ENCODE measurements at regions not wholly inside any gene's neighbourhood (a gene's known extent, or its start where the extent isn't known, plus 50 kb on each side); places are given as distances from the start of the nearest gene placed in this dataset.

DNA sequence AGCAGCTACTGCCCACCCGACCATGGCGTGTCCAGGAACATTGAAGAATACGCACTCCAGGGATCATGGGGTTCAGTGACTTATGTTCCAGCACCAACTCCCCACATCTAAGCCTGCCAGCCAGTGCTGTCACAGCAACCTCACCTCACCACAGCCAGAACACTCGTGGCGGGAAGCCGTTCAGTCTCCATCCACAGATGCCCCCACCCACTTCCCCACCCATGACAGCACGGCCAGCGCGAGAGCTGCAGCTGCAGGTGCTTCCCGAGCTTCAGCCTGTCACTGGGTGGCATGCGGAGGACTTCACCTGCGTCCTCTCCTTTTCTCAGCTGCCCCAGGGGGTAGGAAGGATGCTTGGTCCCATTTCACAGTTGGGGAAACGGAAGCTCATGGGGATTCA lies 50.3 kb downstream of the RBFOX3 start:
- peaks cover 0 to 4% of the 10 kb centered on the region in 2 donors for H3K9me3 ChIP-seq
- H3K4me3 ChIP-seq: no peak overlapping the region
- H3K36me3 ChIP-seq: no peaks in the 10 kb centered on the region
- no peak for TF ChIP-seq CTCF (IDR thresholded peaks at IDR 0.05)
- no peak for DNase-seq (ENCODE audit: low spot score)
- H3K27me3 ChIP-seq: peaks cover 0 to 3% of the 10 kb centered on the region in 2 donors
- H3K4me1 ChIP-seq: no peaks in the 10 kb centered on the region
- no peak overlapping the region for H3K27ac ChIP-seq

GRCh38 chr17:79559111-79559887 lies 51.6 kb downstream of the RBFOX3 start:
- H3K9me3 ChIP-seq: peaks cover 0 to 4% of the 10 kb centered on the region in 2 donors
- DNase-seq (ENCODE audit: low spot score): no peak
- H3K27ac ChIP-seq: no peak overlapping the region
- no peaks in the 10 kb centered on the region for H3K4me1 ChIP-seq
- H3K27me3 ChIP-seq: peaks cover 0 to 3% of the 10 kb centered on the region in 2 donors
- no peak overlapping the region for H3K4me3 ChIP-seq
- no peak for TF ChIP-seq CTCF (IDR thresholded peaks at IDR 0.05)
- H3K36me3 ChIP-seq: no peaks in the 10 kb centered on the region

DNA sequence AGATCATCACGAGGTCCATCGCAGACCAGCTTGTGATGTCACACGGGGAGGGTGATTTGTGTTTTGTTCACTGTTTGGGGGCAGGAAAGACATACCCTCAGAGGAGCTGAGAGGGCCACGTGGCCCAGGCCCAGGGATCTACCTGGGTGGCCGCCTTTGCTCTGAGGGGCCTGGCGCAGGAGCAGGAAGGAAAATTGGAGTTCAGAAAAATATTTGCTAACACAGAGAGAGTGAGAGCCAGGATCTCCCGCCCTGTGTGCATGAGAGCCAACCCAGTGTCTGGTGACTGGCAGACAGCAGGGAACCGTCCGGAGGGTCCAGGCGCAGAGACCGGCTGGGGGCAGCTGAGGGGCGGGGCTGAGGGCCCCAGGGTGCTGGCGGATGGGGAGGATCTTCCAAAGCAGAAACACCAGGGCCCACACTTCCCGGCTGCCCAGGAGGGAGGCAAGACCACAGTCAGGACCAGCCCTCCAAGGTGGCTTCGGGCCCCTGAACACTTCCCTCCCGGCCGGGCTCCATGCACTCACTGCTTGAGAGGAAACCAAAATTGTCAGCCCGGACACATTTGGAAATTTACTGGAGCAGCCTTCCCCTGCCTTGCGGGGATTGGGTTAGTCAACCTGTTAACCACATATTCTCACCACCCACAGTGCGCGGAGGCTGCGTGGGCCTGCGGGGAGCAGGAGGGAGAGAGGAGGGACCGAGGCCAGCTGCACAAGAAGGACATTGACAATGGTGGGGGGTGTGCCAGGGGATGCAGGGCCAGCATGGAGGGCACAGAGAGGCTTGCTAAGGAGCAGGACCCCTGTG lies 52.6 kb downstream of the RBFOX3 start:
- H3K27ac ChIP-seq: no peak overlapping the region
- peaks cover 0 to 3% of the 10 kb centered on the region in 2 donors for H3K27me3 ChIP-seq
- DNase-seq (ENCODE audit: low spot score): no peak
- H3K36me3 ChIP-seq: no peaks in the 10 kb centered on the region
- no peak overlapping the region for H3K4me3 ChIP-seq
- peaks cover 0 to 7% of the 10 kb centered on the region in 2 donors for H3K9me3 ChIP-seq
- no peaks in the 10 kb centered on the region for H3K4me1 ChIP-seq
- TF ChIP-seq CTCF (IDR thresholded peaks at IDR 0.05): no peak

- DNase-seq (ENCODE audit: low spot score): no peak
- peaks cover 0 to 12% of the 10 kb centered on the region in 2 donors for H3K9me3 ChIP-seq
- no peak for TF ChIP-seq CTCF (IDR thresholded peaks at IDR 0.05)
- H3K27ac ChIP-seq: no peak overlapping the region
- H3K4me3 ChIP-seq: no peak overlapping the region
- no peaks in the 10 kb centered on the region for H3K4me1 ChIP-seq
- H3K27me3 ChIP-seq: peaks cover 0 to 3% of the 10 kb centered on the region in 2 donors
- H3K36me3 ChIP-seq: no peaks in the 10 kb centered on the region
These were observed 53.4 kb downstream of the RBFOX3 start for GRCh38 chr17:79557276-79558090.

GRCh38 chr17:79556271-79556670 lies 54.6 kb downstream of the RBFOX3 start:
- Histone ChIP-seq H3K27ac (no peak overlapping the region), H3K27me3 (peaks cover 0 to 3% of the 10 kb centered on the region in 2 donors), H3K4me1 (no peaks in the 10 kb centered on the region), H3K9me3 (peaks cover 0 to 15% of the 10 kb centered on the region in 2 donors), H3K4me3 (no peak overlapping the region), H3K36me3 (no peaks in the 10 kb centered on the region)
- no peak for TF ChIP-seq CTCF (IDR thresholded peaks at IDR 0.05)
- DNase-seq (ENCODE audit: low spot score): no peak
